HG02840 (cell line): ENCODE measurements at regions not wholly inside any gene's neighbourhood (a gene's known extent, or its start where the extent isn't known, plus 50 kb on each side); places are given as distances from the start of the nearest gene placed in this dataset.
"Not testable (repeated sequence)": the region's sequence is repeated elsewhere in the genome, so short reads cannot be mapped to it uniquely, and the experiment has no call there.

Source experiments
- ATAC-seq: cut with Tn5 transposase; IDR thresholded peaks from one replicate; pipeline ENCODE4 v1.9.1; 2021; ENCODE audit warnings: mild to moderate bottlenecking, moderate library complexity, moderate number of reproducible peaks; ENCODE audit not compliant: unreplicated experiment, low FRiP score

GRCh38 chr4:179128299-179128698, 1686.1 kb upstream of the AGA start:
- ATAC-seq = no peak

- no peak for ATAC-seq
Observed at GRCh38 chr4:179130122-179130714, 1688.0 kb upstream of the AGA start.

- no peak for ATAC-seq
Observed at GRCh38 chr4:179145746-179146525, 1703.7 kb upstream of the AGA start.

GRCh38 chr4:179151770-179152169, 1709.5 kb upstream of the AGA start:
- ATAC-seq = no peak

- no peak for ATAC-seq
Observed at GRCh38 chr4:179163147-179163546, 1720.9 kb upstream of the AGA start.

- no peak for ATAC-seq
Observed at GRCh38 chr4:179164267-179164999, 1722.2 kb upstream of the AGA start.

GRCh38 chr4:179165000-179165738, 1722.9 kb upstream of the AGA start:
- ATAC-seq = no peak

GRCh38 chr4:179165862-179166261, 1723.6 kb upstream of the AGA start:
- ATAC-seq = no peak

- not testable (repeated sequence) for ATAC-seq
Observed at GRCh38 chr4:179170308-179170707, 1728.1 kb upstream of the AGA start.

- no peak for ATAC-seq
Observed at GRCh38 chr4:179182741-179183140, 1740.5 kb upstream of the AGA start.

GRCh38 chr4:179195887-179196286, 1753.7 kb upstream of the AGA start:
- no peak for ATAC-seq

- no peak for ATAC-seq
Observed at GRCh38 chr4:179196511-179196910, 1754.3 kb upstream of the AGA start.

GRCh38 chr4:179200681-179201080, 1758.4 kb upstream of the AGA start:
- ATAC-seq = no peak

GRCh38 chr4:179225594-179225993, 1783.4 kb upstream of the AGA start:
- no peak for ATAC-seq

- no peak for ATAC-seq
Observed at GRCh38 chr4:179248821-179249220, 1806.6 kb upstream of the AGA start.

- ATAC-seq = no peak
Observed at GRCh38 chr4:179268791-179269190, 1826.6 kb upstream of the AGA start.

- no peak for ATAC-seq
Observed at GRCh38 chr4:179272282-179272681, 1830.0 kb upstream of the AGA start.

- ATAC-seq = no peak
Observed at GRCh38 chr4:179278647-179279046, 1836.4 kb upstream of the AGA start.

GRCh38 chr4:179285696-179286095, 1843.5 kb upstream of the AGA start:
- ATAC-seq = no peak

GRCh38 chr4:179291657-179292056, 1849.4 kb upstream of the AGA start:
- ATAC-seq = no peak

GRCh38 chr4:179292468-179292867, 1850.2 kb upstream of the AGA start:
- ATAC-seq = no peak
